GM12801 (cell line): ENCODE measurements at regions not wholly inside any gene's neighbourhood (a gene's known extent, or its start where the extent isn't known, plus 50 kb on each side); places are given as distances from the start of the nearest gene placed in this dataset.

Experiments
- CTCF ChIP-seq: IDR thresholded peaks from one replicate; pipeline ENCODE4 v1.5.1; 2011; ENCODE audit warnings: control low read depth; ENCODE audit not compliant: insufficient read length; ENCODE audit errors: extremely low read depth

DNA sequence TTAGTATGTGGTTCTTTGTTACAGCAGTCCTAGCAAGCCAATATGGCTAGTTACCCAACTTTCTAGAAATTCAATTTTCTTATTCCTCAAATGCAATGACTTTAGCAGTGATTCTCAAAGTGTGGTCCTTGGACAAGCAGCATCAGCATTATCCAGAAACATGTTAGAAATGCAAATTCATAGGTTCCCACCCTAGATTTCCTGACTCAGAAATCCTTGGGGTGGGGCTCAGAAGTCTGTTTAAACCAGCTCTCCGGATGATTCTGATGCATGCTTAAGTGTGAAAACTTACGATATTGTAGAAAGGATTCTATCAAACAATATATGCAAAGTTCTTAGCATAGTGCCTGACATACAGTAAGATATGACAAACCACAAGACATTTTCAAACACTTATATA, 757.1 kb downstream of the DHX35 start:
- TF ChIP-seq CTCF, result no peak

DNA sequence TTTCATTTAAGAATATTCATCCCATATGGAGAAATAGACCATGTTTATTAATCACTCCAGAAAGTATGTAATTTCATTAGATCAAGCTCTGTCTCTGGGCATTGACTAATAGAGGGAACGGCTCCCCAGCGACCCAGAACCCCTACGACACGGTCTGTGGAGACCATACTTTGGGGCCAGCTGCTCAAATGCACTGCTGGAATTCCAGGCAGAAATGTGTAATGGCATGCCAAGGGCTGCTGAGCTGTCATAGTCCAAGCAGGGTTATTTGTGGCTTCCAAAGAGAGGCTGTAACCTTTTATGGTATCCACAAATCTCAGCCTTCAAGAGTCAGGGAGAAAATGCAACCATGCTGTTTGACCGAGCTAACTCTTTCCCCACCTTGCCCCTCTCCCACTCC, 755.8 kb downstream of the DHX35 start:
- TF ChIP-seq CTCF, result no peak

DNA sequence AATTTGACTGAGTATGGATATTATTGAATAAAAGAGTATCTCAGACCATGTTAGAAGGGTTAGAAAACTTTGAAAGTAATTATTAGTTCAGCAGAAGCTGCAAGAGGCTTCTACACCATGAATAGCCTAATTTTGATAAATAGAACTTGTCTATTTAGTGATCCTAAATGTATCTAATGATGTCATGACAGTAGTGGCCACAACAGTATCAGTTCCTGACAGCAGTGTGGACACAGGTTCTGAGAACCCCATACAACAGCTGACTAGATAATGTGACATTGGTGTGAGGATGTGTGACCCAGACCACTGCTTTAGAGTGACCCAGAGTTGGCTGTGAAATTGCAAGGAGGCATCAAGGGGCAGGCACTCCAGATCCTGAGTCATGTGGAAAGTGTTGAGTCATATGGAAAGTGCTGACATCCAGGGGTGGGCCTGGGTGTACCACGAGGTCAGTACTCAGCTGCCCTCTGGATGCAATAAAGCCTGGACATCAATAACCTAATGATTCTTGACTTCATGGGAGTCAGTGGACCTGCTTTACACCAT, 754.7 kb downstream of the DHX35 start:
- no peak for TF ChIP-seq CTCF

GRCh38 chr20:39713076-39713840, 751.1 kb downstream of the DHX35 start:
- no peak for TF ChIP-seq CTCF

DNA sequence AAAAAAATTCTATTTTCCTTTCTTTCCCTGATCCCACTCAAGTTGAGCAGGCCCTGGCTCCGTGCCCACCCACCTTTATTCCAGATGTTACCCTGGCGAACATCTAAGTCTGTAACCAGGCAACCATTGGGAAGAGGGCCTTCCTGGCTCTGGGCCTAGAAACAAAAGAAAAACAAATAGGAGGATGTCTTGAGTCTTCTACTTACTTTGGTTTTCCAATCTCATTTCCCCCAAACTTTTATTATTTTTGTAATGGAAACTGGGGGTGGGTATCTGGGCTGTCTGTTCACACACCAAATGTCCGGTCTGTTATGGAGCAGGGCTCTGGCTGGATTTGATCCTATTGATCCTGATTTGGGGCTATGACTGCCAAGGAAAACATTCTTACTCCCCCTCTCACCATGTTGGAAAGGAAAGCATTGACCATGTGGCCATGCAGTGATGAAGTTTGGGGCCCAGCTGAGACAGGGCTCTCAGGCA, 744.1 kb downstream of the DHX35 start:
- TF ChIP-seq CTCF, result no peak

DNA sequence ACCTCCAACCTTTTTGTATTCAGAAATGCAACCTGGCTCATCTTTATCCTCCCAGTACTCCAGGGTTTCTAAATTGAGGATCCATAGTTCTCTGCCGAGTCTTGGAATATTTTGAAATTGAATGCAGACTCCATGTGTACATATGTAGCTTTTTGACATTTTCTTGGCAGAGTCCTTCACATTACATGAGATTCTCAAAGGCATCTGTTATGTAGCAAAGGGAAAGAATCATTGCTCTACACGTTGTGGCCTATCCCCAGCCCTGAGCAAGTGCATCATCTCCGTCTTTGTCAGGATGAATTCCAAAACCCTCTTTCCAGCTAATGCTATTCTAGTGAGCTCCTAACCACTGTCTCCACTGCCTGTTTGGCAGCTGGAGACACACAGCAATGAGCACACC, 742.9 kb downstream of the DHX35 start:
- no peak for TF ChIP-seq CTCF

GRCh38 chr20:39702701-39703349, 740.7 kb downstream of the DHX35 start:
- TF ChIP-seq CTCF, result no peak
